ENCODE measurements at regions not wholly inside any gene's neighbourhood (a gene's known extent, or its start where the extent isn't known, plus 50 kb on each side); places are given as distances from the start of the nearest gene placed in this dataset.

- DNase-seq (no peak), FAIRE-seq (no peak)
- 95% methylated on average over 21 of the region's 21 CpGs for WGBS, 3 donors
- H3K9me3 ChIP-seq (ENCODE audit: control insufficient read depth in 2 of 2, insufficient read depth in 1 of 2, low read depth in 1 of 2, low read length in 1 of 2): no peaks in the 10 kb centered on the region
- peaks cover 0 to 8% (median 0%) of the 10 kb centered on the region in 3 donors for H3K4me1 ChIP-seq (ENCODE audit: control insufficient read depth in 3 of 3, insufficient read depth in 2 of 3, low read depth in 1 of 3, low read length in 2 of 3)
- H3K27ac ChIP-seq (ENCODE audit: low read depth in 1 of 3, low read length in 2 of 3): no peak overlapping the region
- H3K36me3 ChIP-seq (ENCODE audit: control insufficient read depth in 3 of 3, insufficient read depth in 2 of 3, low read depth in 1 of 3, low read length in 3 of 3): no peaks in the 10 kb centered on the region
- no peaks in the 10 kb centered on the region for H3K27me3 ChIP-seq (ENCODE audit: control insufficient read depth in 3 of 3, insufficient read depth in 3 of 3, low read length in 3 of 3)
- no peak overlapping the region for H3K4me3 ChIP-seq (ENCODE audit: low read depth in 1 of 3, low read length in 3 of 3)
Measured at GRCh38 chr4:174586651-174587050, 64.4 kb upstream of the HPGD start.

- peaks cover 0 to 15% (median 0%) of the 10 kb centered on the region in 3 donors for H3K4me1 ChIP-seq (ENCODE audit: control insufficient read depth in 3 of 3, insufficient read depth in 2 of 3, low read depth in 1 of 3, low read length in 2 of 3)
- H3K4me3 ChIP-seq (ENCODE audit: low read depth in 1 of 3, low read length in 3 of 3): no peak overlapping the region
- no peaks in the 10 kb centered on the region for H3K36me3 ChIP-seq (ENCODE audit: control insufficient read depth in 3 of 3, insufficient read depth in 2 of 3, low read depth in 1 of 3, low read length in 3 of 3)
- H3K9me3 ChIP-seq (ENCODE audit: control insufficient read depth in 2 of 2, insufficient read depth in 1 of 2, low read depth in 1 of 2, low read length in 1 of 2): no peaks in the 10 kb centered on the region
- H3K27ac ChIP-seq (ENCODE audit: low read depth in 1 of 3, low read length in 2 of 3): peak overlapping the region in 1 of 3 donors; percentile 77
- no peaks in the 10 kb centered on the region for H3K27me3 ChIP-seq (ENCODE audit: control insufficient read depth in 3 of 3, insufficient read depth in 3 of 3, low read length in 3 of 3)
- DNase-seq (peak; percentile 27 to 60), FAIRE-seq (no peak)
- 14 to 62% (median 46%) methylated on average over 3 of the region's 3 CpGs for WGBS, 3 donors
Measured at GRCh38 chr4:174583056-174583455, 60.8 kb upstream of the HPGD start.

- Histone ChIP-seq H3K36me3 (ENCODE audit: control insufficient read depth in 3 of 3, insufficient read depth in 2 of 3, low read depth in 1 of 3, low read length in 3 of 3) (no peaks in the 10 kb centered on the region), H3K9me3 (ENCODE audit: control insufficient read depth in 2 of 2, insufficient read depth in 1 of 2, low read depth in 1 of 2, low read length in 1 of 2) (no peaks in the 10 kb centered on the region), H3K27me3 (ENCODE audit: control insufficient read depth in 3 of 3, insufficient read depth in 3 of 3, low read length in 3 of 3) (no peaks in the 10 kb centered on the region), H3K4me3 (ENCODE audit: low read depth in 1 of 3, low read length in 3 of 3) (no peak overlapping the region), H3K4me1 (ENCODE audit: control insufficient read depth in 3 of 3, insufficient read depth in 2 of 3, low read depth in 1 of 3, low read length in 2 of 3) (peaks cover 0 to 15% (median 0%) of the 10 kb centered on the region in 3 donors), H3K27ac (ENCODE audit: low read depth in 1 of 3, low read length in 2 of 3) (peak overlapping the region in 1 of 3 donors; percentile 77)
- DNase-seq (no peak), FAIRE-seq (no peak)
- 61 to 81% (median 76%) methylated on average over 5 of the region's 5 CpGs for WGBS, 3 donors
Measured at GRCh38 chr4:174582463-174582862, 60.2 kb upstream of the HPGD start.

- Histone ChIP-seq H3K27me3 (ENCODE audit: control insufficient read depth in 3 of 3, insufficient read depth in 3 of 3, low read length in 3 of 3) (no peaks in the 10 kb centered on the region), H3K4me1 (ENCODE audit: control insufficient read depth in 3 of 3, insufficient read depth in 2 of 3, low read depth in 1 of 3, low read length in 2 of 3) (peaks cover 0 to 15% (median 0%) of the 10 kb centered on the region in 3 donors), H3K9me3 (ENCODE audit: control insufficient read depth in 2 of 2, insufficient read depth in 1 of 2, low read depth in 1 of 2, low read length in 1 of 2) (no peaks in the 10 kb centered on the region), H3K36me3 (ENCODE audit: control insufficient read depth in 3 of 3, insufficient read depth in 2 of 3, low read depth in 1 of 3, low read length in 3 of 3) (no peaks in the 10 kb centered on the region), H3K4me3 (ENCODE audit: low read depth in 1 of 3, low read length in 3 of 3) (no peak overlapping the region), H3K27ac (ENCODE audit: low read depth in 1 of 3, low read length in 2 of 3) (no peak overlapping the region)
- FAIRE-seq (no peak), DNase-seq (no peak)
- 72 to 87% (median 73%) methylated on average over 1 of the region's 1 CpG for WGBS, 3 donors
Measured at GRCh38 chr4:174581901-174582300, 59.6 kb upstream of the HPGD start.

- WGBS, 3 donors: 53 to 65% (median 55%) methylated on average over 2 of the region's 2 CpGs
Measured at GRCh38 chr4:174580597-174580996, 58.3 kb upstream of the HPGD start.

GRCh38 chr4:174579421-174579820, 57.1 kb upstream of the HPGD start:
- H3K4me3 ChIP-seq (ENCODE audit: low read depth in 1 of 3, low read length in 3 of 3): no peak overlapping the region
- no peaks in the 10 kb centered on the region for H3K27me3 ChIP-seq (ENCODE audit: control insufficient read depth in 3 of 3, insufficient read depth in 3 of 3, low read length in 3 of 3)
- FAIRE-seq: no peak
- no peaks in the 10 kb centered on the region for H3K9me3 ChIP-seq (ENCODE audit: control insufficient read depth in 2 of 2, insufficient read depth in 1 of 2, low read depth in 1 of 2, low read length in 1 of 2)
- 82 to 92% (median 85%) methylated on average over 3 of the region's 3 CpGs for WGBS, 3 donors
- H3K36me3 ChIP-seq (ENCODE audit: control insufficient read depth in 3 of 3, insufficient read depth in 2 of 3, low read depth in 1 of 3, low read length in 3 of 3): no peaks in the 10 kb centered on the region
- peaks cover 0 to 19% (median 0%) of the 10 kb centered on the region in 3 donors for H3K4me1 ChIP-seq (ENCODE audit: control insufficient read depth in 3 of 3, insufficient read depth in 2 of 3, low read depth in 1 of 3, low read length in 2 of 3)
- no peak for DNase-seq
- H3K27ac ChIP-seq (ENCODE audit: low read depth in 1 of 3, low read length in 2 of 3): no peak overlapping the region

More at GRCh38 chr4:174580597-174580996, 58.3 kb upstream of the HPGD start:
- no peak overlapping the region for H3K4me3 ChIP-seq (ENCODE audit: low read depth in 1 of 3, low read length in 3 of 3)
- peak; percentile 25 to 31 for DNase-seq
- H3K4me1 ChIP-seq (ENCODE audit: control insufficient read depth in 3 of 3, insufficient read depth in 2 of 3, low read depth in 1 of 3, low read length in 2 of 3): peaks cover 0 to 17% (median 0%) of the 10 kb centered on the region in 3 donors
- H3K27ac ChIP-seq (ENCODE audit: low read depth in 1 of 3, low read length in 2 of 3): no peak overlapping the region
- no peaks in the 10 kb centered on the region for H3K9me3 ChIP-seq (ENCODE audit: control insufficient read depth in 2 of 2, insufficient read depth in 1 of 2, low read depth in 1 of 2, low read length in 1 of 2)
- no peak for FAIRE-seq
- no peaks in the 10 kb centered on the region for H3K36me3 ChIP-seq (ENCODE audit: control insufficient read depth in 3 of 3, insufficient read depth in 2 of 3, low read depth in 1 of 3, low read length in 3 of 3)
- H3K27me3 ChIP-seq (ENCODE audit: control insufficient read depth in 3 of 3, insufficient read depth in 3 of 3, low read length in 3 of 3): no peaks in the 10 kb centered on the region

GRCh38 chr4:174578366-174578765, 56.1 kb upstream of the HPGD start:
- peaks cover 0 to 19% (median 0%) of the 10 kb centered on the region in 3 donors for H3K4me1 ChIP-seq (ENCODE audit: control insufficient read depth in 3 of 3, insufficient read depth in 2 of 3, low read depth in 1 of 3, low read length in 2 of 3)
- H3K27me3 ChIP-seq (ENCODE audit: control insufficient read depth in 3 of 3, insufficient read depth in 3 of 3, low read length in 3 of 3): no peaks in the 10 kb centered on the region
- DNase-seq: no peak
- no peaks in the 10 kb centered on the region for H3K36me3 ChIP-seq (ENCODE audit: control insufficient read depth in 3 of 3, insufficient read depth in 2 of 3, low read depth in 1 of 3, low read length in 3 of 3)
- no peak overlapping the region for H3K27ac ChIP-seq (ENCODE audit: low read depth in 1 of 3, low read length in 2 of 3)
- 74 to 91% (median 78%) methylated on average over 1 of the region's 1 CpG for WGBS, 3 donors
- no peaks in the 10 kb centered on the region for H3K9me3 ChIP-seq (ENCODE audit: control insufficient read depth in 2 of 2, insufficient read depth in 1 of 2, low read depth in 1 of 2, low read length in 1 of 2)
- FAIRE-seq: no peak
- H3K4me3 ChIP-seq (ENCODE audit: low read depth in 1 of 3, low read length in 3 of 3): no peak overlapping the region

GRCh38 chr4:174575436-174575835, 53.1 kb upstream of the HPGD start:
- FAIRE-seq (no peak), DNase-seq (peak; percentile 15 to 55)
- Histone ChIP-seq H3K4me1 (ENCODE audit: control insufficient read depth in 3 of 3, insufficient read depth in 2 of 3, low read depth in 1 of 3, low read length in 2 of 3) (peaks cover 0 to 9% (median 0%) of the 10 kb centered on the region in 3 donors), H3K4me3 (ENCODE audit: low read depth in 1 of 3, low read length in 3 of 3) (no peak overlapping the region), H3K27ac (ENCODE audit: low read depth in 1 of 3, low read length in 2 of 3) (no peak overlapping the region), H3K36me3 (ENCODE audit: control insufficient read depth in 3 of 3, insufficient read depth in 2 of 3, low read depth in 1 of 3, low read length in 3 of 3) (no peaks in the 10 kb centered on the region), H3K9me3 (ENCODE audit: control insufficient read depth in 2 of 2, insufficient read depth in 1 of 2, low read depth in 1 of 2, low read length in 1 of 2) (no peaks in the 10 kb centered on the region), H3K27me3 (ENCODE audit: control insufficient read depth in 3 of 3, insufficient read depth in 3 of 3, low read length in 3 of 3) (no peaks in the 10 kb centered on the region)
- WGBS, 3 donors: 14 to 44% (median 32%) methylated on average over 2 of the region's 2 CpGs

Measured in small intestine (tissue), 7 donors.